Heart left ventricle (tissue), 13 donors: ENCODE measurements at regions not wholly inside any gene's neighbourhood (a gene's known extent, or its start where the extent isn't known, plus 50 kb on each side); places are given as distances from the start of the nearest gene placed in this dataset.

Experiments used
- CTCF ChIP-seq, 12 donors: fragments of 200-600 bp; sonication (generic) in 4 of 12; IDR thresholded peaks; one replicate each; pipeline versions ENCODE4 v1.5.0 to v1.8.0; 2018 to 2022; ENCODE audit warnings: antibody characterized with exemption in 12 of 12, mild to moderate bottlenecking in 5 of 12
- POLR2A ChIP-seq, 2 donors: fragments of 450-650 bp; IDR thresholded peaks; one replicate each; pipeline ENCODE4 v1.6.1; 2017; ENCODE audit warnings: antibody characterized with exemption in 2 of 2, mild to moderate bottlenecking in 2 of 2, moderate library complexity in 2 of 2
- donor health status: ischemic (EF 13 %, LVEDD 7.1; RV severe dilation, severe dysfunction).
- donor health status: DM: no; HTN: yes; CAD: no.
- donor health status: DM: no; HTN: no; CAD: no.
- donor health status: ischemic (EF 25% LVEDD 6.9; RV normal size, moderate dysfunction).
- donor health status: ischemic (EF 25% LVEDD 5.7; RV mildly dilated, moderate dysfunction).
- donor health status: ischemic (EF 35%, LVEDD 5.7; RV mildly dilated, moderate dysfunction).
- donor health status: nonischemic (EF 11% LVEDD 7.7; RV severe dilation, severe dysfunction).
- donor health status: DM: yes; HTN: yes; CAD: no.
- donor health status: PGD.
- donor health status: ischemic (EF 29% LVEDD 5.4; RV normal size, mild dysfunction).
- donor health status: nonischemic (EF 23%, LVEDD 6.1; RV moderate dilation, normal function).

- no peak for TF ChIP-seq CTCF (IDR thresholded peaks at IDR 0.05)
- no peak for TF ChIP-seq POLR2A (IDR thresholded peaks at IDR 0.05)
Measured at GRCh38 chr16:9381905-9382304, 290.5 kb downstream of the HAPSTR1 start.
